Central memory CD4-positive, alpha-beta T cell (primary cell): ENCODE measurements at regions not wholly inside any gene's neighbourhood (a gene's known extent, or its start where the extent isn't known, plus 50 kb on each side); places are given as distances from the start of the nearest gene placed in this dataset.

Experiments used
- DNase-seq: peaks from one replicate; pipeline ENCODE4 v3.0.0; 2022

DNA sequence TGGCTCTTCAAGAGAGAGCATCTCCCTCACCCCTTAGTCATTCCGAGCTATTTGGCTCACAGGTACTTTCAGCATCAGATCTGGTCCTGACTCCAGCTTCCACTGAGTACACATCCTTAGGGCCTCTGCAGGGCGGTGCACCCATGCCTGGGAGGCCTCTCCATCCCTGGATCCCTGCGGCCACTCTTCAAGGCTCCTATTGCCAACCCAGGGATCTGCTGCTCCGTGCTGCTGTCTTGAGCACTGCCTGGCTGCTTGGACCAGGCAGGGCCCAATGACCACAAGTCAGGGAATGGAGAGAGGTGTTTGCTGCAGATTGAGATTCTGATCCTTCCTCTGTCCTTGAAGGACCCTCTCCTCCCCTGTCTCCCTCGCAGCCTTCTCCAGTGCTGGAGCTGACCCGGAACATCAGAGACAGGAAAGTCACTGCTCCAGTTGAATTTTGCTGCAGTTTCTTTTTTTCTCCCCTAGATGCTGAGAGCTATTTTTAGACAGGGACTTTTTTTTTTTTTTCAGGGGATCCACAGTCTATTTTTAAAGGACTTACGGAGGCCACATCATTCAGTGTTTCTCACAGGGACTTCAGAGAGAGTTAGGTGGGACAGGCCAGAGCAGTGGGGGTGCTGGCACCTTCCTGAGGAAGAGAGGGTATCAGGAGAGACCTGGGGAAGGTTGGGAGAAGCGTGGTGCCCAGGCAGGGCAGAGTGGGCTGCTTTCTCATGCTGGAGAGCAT, 50.1 kb upstream of the KCNA1 start:
- no peak for DNase-seq
